Neural cell (in vitro differentiated cells): ENCODE measurements at regions not wholly inside any gene's neighbourhood (a gene's known extent, or its start where the extent isn't known, plus 50 kb on each side); places are given as distances from the start of the nearest gene placed in this dataset.

ENCODE experiments used
- H2AFZ ChIP-seq: fragments of 200-600, 300-800 bp; sonication (generic), shearing (Covaris generic); 2 replicates; pipeline ENCODE4 v1.6.0; 2014; ENCODE audit warnings: low read depth, mild to moderate bottlenecking, antibody characterized with exemption, low read length, moderate library complexity
- H3F3A ChIP-seq: fragments of 200-600 bp; shearing (Covaris generic); 2 replicates; pipeline ENCODE4 v1.6.1; 2016; ENCODE audit warnings: mild to moderate bottlenecking, moderate library complexity, mixed read lengths, antibody characterized with exemption, low read length; ENCODE audit not compliant: insufficient read depth, poor library complexity, severe bottlenecking
- H3K27ac ChIP-seq: fragments of 200-600, 300-800 bp; sonication (generic), shearing (Covaris generic); 2 replicates; pipeline ENCODE4 v1.5.1; 2014; ENCODE audit warnings: mild to moderate bottlenecking, low read length, moderate library complexity
- H3K27me3 ChIP-seq: fragments of 300-800, 200-600 bp; sonication (generic), shearing (Covaris generic); 2 replicates; pipeline ENCODE4 v1.6.0; 2014; ENCODE audit warnings: mild to moderate bottlenecking, low read depth, low read length, moderate library complexity; ENCODE audit not compliant: insufficient read depth
- H3K36me3 ChIP-seq: fragments of 300-800, 200-600 bp; sonication (generic), shearing (Covaris generic); 2 replicates; pipeline ENCODE4 v1.5.1; 2014; ENCODE audit warnings: mild to moderate bottlenecking, antibody characterized with exemption, low read length, moderate library complexity; ENCODE audit not compliant: insufficient read depth
- H3K4me2 ChIP-seq: fragments of 300-800, 200-600 bp; sonication (generic), shearing (Covaris generic); 2 replicates; pipeline ENCODE4 v1.6.0; 2014; ENCODE audit warnings: mild to moderate bottlenecking, low read length
- H3K4me3 ChIP-seq: fragments of 300-800, 200-600 bp; sonication (generic), shearing (Covaris generic); 2 replicates; pipeline ENCODE4 v1.5.1; 2014; ENCODE audit warnings: mild to moderate bottlenecking, low read length, moderate library complexity
- H3K79me2 ChIP-seq: fragments of 200-600 bp; shearing (Covaris generic); replicated peaks from 2 replicates; pipeline ENCODE4 v1.6.0; 2014; ENCODE audit warnings: mild to moderate bottlenecking, low read length, moderate library complexity; ENCODE audit not compliant: insufficient read depth
- H3K9ac ChIP-seq: fragments of 300-800, 200-600 bp; sonication (generic), shearing (Covaris generic); 2 replicates; pipeline ENCODE4 v1.6.1; 2016; ENCODE audit warnings: mild to moderate bottlenecking, low read length, mixed read lengths
- H3K9me2 ChIP-seq: fragments of 200-600 bp; shearing (Covaris generic); 2 replicates; pipeline ENCODE4 v1.6.1; 2016; ENCODE audit warnings: mild to moderate bottlenecking, low read length, mixed read lengths; ENCODE audit not compliant: insufficient read depth
- H3K9me3 ChIP-seq: fragments of 200-600, 300-800 bp; sonication (generic), shearing (Covaris generic); 2 replicates; pipeline ENCODE4 v1.6.1; 2016; ENCODE audit warnings: mild to moderate bottlenecking, mixed run types, low read length, moderate library complexity, mixed read lengths
- H4K20me1 ChIP-seq: fragments of 200-600 bp; shearing (Covaris generic); 2 replicates; pipeline ENCODE4 v1.6.1; 2016; ENCODE audit warnings: mild to moderate bottlenecking, mixed run types; ENCODE audit not compliant: insufficient read depth
- CTCF ChIP-seq: fragments of 450-650 bp; IDR thresholded peaks from 2 replicates; pipeline ENCODE4 v1.5.1; 2014; ENCODE audit warnings: antibody characterized with exemption, mild to moderate bottlenecking, moderate library complexity; ENCODE audit not compliant: poor library complexity, severe bottlenecking
- EP300 ChIP-seq: fragments of 450-650 bp; conservative IDR thresholded peaks from 2 replicates; pipeline ENCODE4 v1.6.1; 2014; ENCODE audit warnings: antibody characterized with exemption, mild to moderate bottlenecking, moderate library complexity; ENCODE audit not compliant: poor library complexity, severe bottlenecking
- EZH2 ChIP-seq: fragments of 200-600, 300-800 bp; shearing (Covaris generic), sonication (generic); IDR thresholded peaks from 2 replicates; pipeline ENCODE4 v1.6.1; 2014; ENCODE audit warnings: antibody characterized with exemption, low read length, borderline replicate concordance, mild to moderate bottlenecking; ENCODE audit not compliant: insufficient read depth, poor library complexity, severe bottlenecking
- MXI1 ChIP-seq: fragments of 450-650 bp; conservative IDR thresholded peaks from 2 replicates; pipeline ENCODE4 v1.6.1; 2014; ENCODE audit warnings: antibody characterized with exemption, mild to moderate bottlenecking; ENCODE audit not compliant: poor library complexity, severe bottlenecking
- POLR2AphosphoS5 ChIP-seq: IDR thresholded peaks from 2 replicates; pipeline ENCODE4 v1.6.1; 2012
- RAD21 ChIP-seq: fragments of 450-650 bp; conservative IDR thresholded peaks from 2 replicates; pipeline ENCODE4 v1.6.1; 2014; ENCODE audit warnings: antibody characterized with exemption, mild to moderate bottlenecking, moderate library complexity
- REST ChIP-seq: IDR thresholded peaks from 2 replicates; pipeline ENCODE4 v1.6.1; 2012; ENCODE audit warnings: borderline replicate concordance
- SMC3 ChIP-seq: fragments of 450-650 bp; conservative IDR thresholded peaks from 2 replicates; pipeline ENCODE4 v1.6.1; 2014; ENCODE audit warnings: antibody characterized with exemption, mild to moderate bottlenecking, moderate library complexity; ENCODE audit not compliant: poor library complexity
- TAF1 ChIP-seq: IDR thresholded peaks from 2 replicates; pipeline ENCODE4 v1.6.1; 2012; ENCODE audit warnings: low read depth

GRCh38 chr5:143599474-143599873 is 196.0 kb upstream of the NR3C1 start:
- Histone ChIP-seq H3K79me2 (no peaks in the 10 kb centered on the region), H3K4me3 (no peak overlapping the region), H3K4me2 (no peak overlapping the region), H4K20me1 (no peaks in the 10 kb centered on the region), H3K9ac (no peak overlapping the region), H3F3A (no peaks in the 10 kb centered on the region), H3K36me3 (no peaks in the 10 kb centered on the region), H3K9me3 (no peaks in the 10 kb centered on the region), H3K27ac (no peak overlapping the region), H3K27me3 (no peaks in the 10 kb centered on the region), H2AFZ (no peak overlapping the region), H3K9me2 (no peaks in the 10 kb centered on the region)
- TF ChIP-seq TAF1: no peak
- no peak for TF ChIP-seq SMC3
- no peak for TF ChIP-seq CTCF
- no peak for TF ChIP-seq EP300
- no peak for TF ChIP-seq MXI1
- TF ChIP-seq EZH2: no peak
- no peak for TF ChIP-seq POLR2AphosphoS5
- no peak for TF ChIP-seq RAD21
- TF ChIP-seq REST: no peak

- no peak for TF ChIP-seq MXI1
- no peak for TF ChIP-seq SMC3
- no peak for TF ChIP-seq CTCF
- no peak for TF ChIP-seq REST
- no peak for TF ChIP-seq TAF1
- no peak for TF ChIP-seq EP300
- TF ChIP-seq RAD21: no peak
- no peak for TF ChIP-seq POLR2AphosphoS5
- no peak for TF ChIP-seq EZH2
- Histone ChIP-seq H3K9me2 (no peaks in the 10 kb centered on the region), H2AFZ (no peak overlapping the region), H4K20me1 (no peaks in the 10 kb centered on the region), H3K27ac (no peak overlapping the region), H3K27me3 (no peaks in the 10 kb centered on the region), H3K4me2 (no peak overlapping the region), H3K9ac (no peak overlapping the region), H3K79me2 (no peaks in the 10 kb centered on the region), H3K4me3 (no peak overlapping the region), H3F3A (no peaks in the 10 kb centered on the region), H3K36me3 (no peaks in the 10 kb centered on the region), H3K9me3 (no peaks in the 10 kb centered on the region)
These were observed 193.3 kb upstream of the NR3C1 start for GRCh38 chr5:143596824-143597223.
